ENCODE measurements at regions not wholly inside any gene's neighbourhood (a gene's known extent, or its start where the extent isn't known, plus 50 kb on each side); places are given as distances from the start of the nearest gene placed in this dataset.

- no peak for DNase-seq
- Histone ChIP-seq H3K9me3 (ENCODE audit: control extremely low read depth in 1 of 5, control insufficient read depth in 4 of 5, insufficient read depth in 2 of 5, low read depth in 1 of 5, low read length in 4 of 5) (peaks cover 0 to 10% (median 0%) of the 10 kb centered on the region in 5 experiments), H3K4me3 (ENCODE audit: control insufficient read depth in 1 of 7, extremely low read depth in 1 of 7, insufficient read depth in 4 of 7, low read depth in 2 of 7, low read length in 6 of 7) (no peak overlapping the region), H3K36me3 (ENCODE audit: control insufficient read depth in 4 of 4, insufficient read depth in 4 of 4, low read length in 3 of 4) (no peaks in the 10 kb centered on the region), H3K27ac (ENCODE audit: insufficient read depth in 1 of 2, low read depth in 1 of 2, low read length in 2 of 2, poor library complexity in 1 of 2, severe bottlenecking in 2 of 2) (no peak overlapping the region), H3K27me3 (replicated peaks in 2 of 5; ENCODE audit: control insufficient read depth in 4 of 5, insufficient read depth in 5 of 5, low read length in 4 of 5) (no peaks in the 10 kb centered on the region), H3K4me1 (ENCODE audit: control extremely low read depth in 1 of 4, control insufficient read depth in 4 of 4, insufficient read depth in 4 of 4, low read length in 3 of 4) (no peaks in the 10 kb centered on the region)
- WGBS (ENCODE audit: insufficient coverage) = no CpG with 5 or more reads among the region's 1 CpG
- POLR2A ChIA-PET = no interaction called here
- CTCF ChIA-PET = no interaction called here
These were observed 533.3 kb downstream of the TMA16 start for GRCh38 chr4:164027805-164028204.

- no peaks in the 10 kb centered on the region for H3K36me3 ChIP-seq (ENCODE audit: control insufficient read depth in 4 of 4, insufficient read depth in 4 of 4, low read length in 3 of 4)
- no peak overlapping the region for H3K4me3 ChIP-seq (ENCODE audit: control insufficient read depth in 1 of 7, extremely low read depth in 1 of 7, insufficient read depth in 4 of 7, low read depth in 2 of 7, low read length in 6 of 7)
- POLR2A ChIA-PET = no interaction called here
- DNase-seq = no peak
- no peak overlapping the region for H3K27ac ChIP-seq (ENCODE audit: insufficient read depth in 1 of 2, low read depth in 1 of 2, low read length in 2 of 2, poor library complexity in 1 of 2, severe bottlenecking in 2 of 2)
- H3K4me1 ChIP-seq (ENCODE audit: control extremely low read depth in 1 of 4, control insufficient read depth in 4 of 4, insufficient read depth in 4 of 4, low read length in 3 of 4) = no peaks in the 10 kb centered on the region
- H3K27me3 ChIP-seq (replicated peaks in 2 of 5; ENCODE audit: control insufficient read depth in 4 of 5, insufficient read depth in 5 of 5, low read length in 4 of 5) = no peaks in the 10 kb centered on the region
- H3K9me3 ChIP-seq (ENCODE audit: control extremely low read depth in 1 of 5, control insufficient read depth in 4 of 5, insufficient read depth in 2 of 5, low read depth in 1 of 5, low read length in 4 of 5) = peaks cover 0 to 14% (median 6%) of the 10 kb centered on the region in 5 experiments
- WGBS (ENCODE audit: insufficient coverage) = no CpG with 5 or more reads among the region's 1 CpG
- CTCF ChIA-PET = no interaction called here
These were observed 545.0 kb downstream of the TMA16 start for GRCh38 chr4:164039482-164039881.

- no peaks in the 10 kb centered on the region for H3K9me3 ChIP-seq (ENCODE audit: control extremely low read depth in 1 of 5, control insufficient read depth in 4 of 5, insufficient read depth in 2 of 5, low read depth in 1 of 5, low read length in 4 of 5)
- WGBS (ENCODE audit: insufficient coverage) = 87% methylated on average over 3 of the region's 6 CpGs
- H3K27ac ChIP-seq (ENCODE audit: insufficient read depth in 1 of 2, low read depth in 1 of 2, low read length in 2 of 2, poor library complexity in 1 of 2, severe bottlenecking in 2 of 2) = no peak overlapping the region
- ChIA-PET POLR2A (no interaction called here), CTCF (no interaction called here)
- no peaks in the 10 kb centered on the region for H3K36me3 ChIP-seq (ENCODE audit: control insufficient read depth in 4 of 4, insufficient read depth in 4 of 4, low read length in 3 of 4)
- no peak overlapping the region for H3K4me3 ChIP-seq (ENCODE audit: control insufficient read depth in 1 of 7, extremely low read depth in 1 of 7, insufficient read depth in 4 of 7, low read depth in 2 of 7, low read length in 6 of 7)
- no peaks in the 10 kb centered on the region for H3K4me1 ChIP-seq (ENCODE audit: control extremely low read depth in 1 of 4, control insufficient read depth in 4 of 4, insufficient read depth in 4 of 4, low read length in 3 of 4)
- H3K27me3 ChIP-seq (replicated peaks in 2 of 5; ENCODE audit: control insufficient read depth in 4 of 5, insufficient read depth in 5 of 5, low read length in 4 of 5) = no peaks in the 10 kb centered on the region
- DNase-seq = no peak
These were observed 562.1 kb downstream of the TMA16 start for GRCh38 chr4:164056426-164057142.

GRCh38 chr4:164058776-164059445 is 564.4 kb downstream of the TMA16 start:
- CTCF ChIA-PET = no interaction called here

GRCh38 chr4:164060456-164060855 is 566.0 kb downstream of the TMA16 start:
- no peaks in the 10 kb centered on the region for H3K9me3 ChIP-seq (ENCODE audit: control extremely low read depth in 1 of 5, control insufficient read depth in 4 of 5, insufficient read depth in 2 of 5, low read depth in 1 of 5, low read length in 4 of 5)
- H3K4me1 ChIP-seq (ENCODE audit: control extremely low read depth in 1 of 4, control insufficient read depth in 4 of 4, insufficient read depth in 4 of 4, low read length in 3 of 4) = no peaks in the 10 kb centered on the region
- ChIA-PET CTCF (no interaction called here), POLR2A (no interaction called here)
- no peaks in the 10 kb centered on the region for H3K36me3 ChIP-seq (ENCODE audit: control insufficient read depth in 4 of 4, insufficient read depth in 4 of 4, low read length in 3 of 4)
- H3K27ac ChIP-seq (ENCODE audit: insufficient read depth in 1 of 2, low read depth in 1 of 2, low read length in 2 of 2, poor library complexity in 1 of 2, severe bottlenecking in 2 of 2) = no peak overlapping the region
- H3K4me3 ChIP-seq (ENCODE audit: control insufficient read depth in 1 of 7, extremely low read depth in 1 of 7, insufficient read depth in 4 of 7, low read depth in 2 of 7, low read length in 6 of 7) = no peak overlapping the region
- no peak for DNase-seq
- no peaks in the 10 kb centered on the region for H3K27me3 ChIP-seq (replicated peaks in 2 of 5; ENCODE audit: control insufficient read depth in 4 of 5, insufficient read depth in 5 of 5, low read length in 4 of 5)
- no CpG with 5 or more reads among the region's 3 CpGs for WGBS (ENCODE audit: insufficient coverage)

More at GRCh38 chr4:164058776-164059445, 564.4 kb downstream of the TMA16 start:
- POLR2A ChIA-PET = no interaction called here
- WGBS (ENCODE audit: insufficient coverage) = no CpG with 5 or more reads among the region's 5 CpGs
- no peaks in the 10 kb centered on the region for H3K36me3 ChIP-seq (ENCODE audit: control insufficient read depth in 4 of 4, insufficient read depth in 4 of 4, low read length in 3 of 4)
- no peak overlapping the region for H3K27ac ChIP-seq (ENCODE audit: insufficient read depth in 1 of 2, low read depth in 1 of 2, low read length in 2 of 2, poor library complexity in 1 of 2, severe bottlenecking in 2 of 2)
- no peaks in the 10 kb centered on the region for H3K9me3 ChIP-seq (ENCODE audit: control extremely low read depth in 1 of 5, control insufficient read depth in 4 of 5, insufficient read depth in 2 of 5, low read depth in 1 of 5, low read length in 4 of 5)
- H3K4me1 ChIP-seq (ENCODE audit: control extremely low read depth in 1 of 4, control insufficient read depth in 4 of 4, insufficient read depth in 4 of 4, low read length in 3 of 4) = no peaks in the 10 kb centered on the region
- DNase-seq = no peak
- H3K27me3 ChIP-seq (replicated peaks in 2 of 5; ENCODE audit: control insufficient read depth in 4 of 5, insufficient read depth in 5 of 5, low read length in 4 of 5) = no peaks in the 10 kb centered on the region
- H3K4me3 ChIP-seq (ENCODE audit: control insufficient read depth in 1 of 7, extremely low read depth in 1 of 7, insufficient read depth in 4 of 7, low read depth in 2 of 7, low read length in 6 of 7) = no peak overlapping the region

- Histone ChIP-seq H3K9me3 (ENCODE audit: control extremely low read depth in 1 of 5, control insufficient read depth in 4 of 5, insufficient read depth in 2 of 5, low read depth in 1 of 5, low read length in 4 of 5) (peaks cover 0 to 5% (median 0%) of the 10 kb centered on the region in 5 experiments), H3K4me1 (ENCODE audit: control extremely low read depth in 1 of 4, control insufficient read depth in 4 of 4, insufficient read depth in 4 of 4, low read length in 3 of 4) (no peaks in the 10 kb centered on the region), H3K36me3 (ENCODE audit: control insufficient read depth in 4 of 4, insufficient read depth in 4 of 4, low read length in 3 of 4) (no peaks in the 10 kb centered on the region), H3K27me3 (replicated peaks in 2 of 5; ENCODE audit: control insufficient read depth in 4 of 5, insufficient read depth in 5 of 5, low read length in 4 of 5) (no peaks in the 10 kb centered on the region), H3K27ac (ENCODE audit: insufficient read depth in 1 of 2, low read depth in 1 of 2, low read length in 2 of 2, poor library complexity in 1 of 2, severe bottlenecking in 2 of 2) (no peak overlapping the region), H3K4me3 (ENCODE audit: control insufficient read depth in 1 of 7, extremely low read depth in 1 of 7, insufficient read depth in 4 of 7, low read depth in 2 of 7, low read length in 6 of 7) (no peak overlapping the region)
- ChIA-PET POLR2A (no interaction called here), CTCF (no interaction called here)
- DNase-seq = no peak
- 90% methylated on average over 14 of the region's 18 CpGs for WGBS (ENCODE audit: insufficient coverage)
These were observed 573.9 kb downstream of the TMA16 start for GRCh38 chr4:164068392-164068791.

- Histone ChIP-seq H3K27ac (ENCODE audit: insufficient read depth in 1 of 2, low read depth in 1 of 2, low read length in 2 of 2, poor library complexity in 1 of 2, severe bottlenecking in 2 of 2) (no peak overlapping the region), H3K36me3 (ENCODE audit: control insufficient read depth in 4 of 4, insufficient read depth in 4 of 4, low read length in 3 of 4) (no peaks in the 10 kb centered on the region), H3K27me3 (replicated peaks in 2 of 5; ENCODE audit: control insufficient read depth in 4 of 5, insufficient read depth in 5 of 5, low read length in 4 of 5) (no peaks in the 10 kb centered on the region), H3K4me1 (ENCODE audit: control extremely low read depth in 1 of 4, control insufficient read depth in 4 of 4, insufficient read depth in 4 of 4, low read length in 3 of 4) (no peaks in the 10 kb centered on the region), H3K4me3 (ENCODE audit: control insufficient read depth in 1 of 7, extremely low read depth in 1 of 7, insufficient read depth in 4 of 7, low read depth in 2 of 7, low read length in 6 of 7) (no peak overlapping the region), H3K9me3 (ENCODE audit: control extremely low read depth in 1 of 5, control insufficient read depth in 4 of 5, insufficient read depth in 2 of 5, low read depth in 1 of 5, low read length in 4 of 5) (peaks cover 0 to 5% (median 0%) of the 10 kb centered on the region in 5 experiments)
- DNase-seq = no peak
- ChIA-PET POLR2A (no interaction called here), CTCF (no interaction called here)
- WGBS (ENCODE audit: insufficient coverage) = 100% methylated on average over 2 of the region's 4 CpGs
These were observed 576.1 kb downstream of the TMA16 start for GRCh38 chr4:164070625-164071024.

Measured in common myeloid progenitor, CD34-positive (primary cell).